Panc1 (cell line): ENCODE measurements at regions not wholly inside any gene's neighbourhood (a gene's known extent, or its start where the extent isn't known, plus 50 kb on each side); places are given as distances from the start of the nearest gene placed in this dataset.

ENCODE experiments used
- CTCF ChIP-seq: fragments of 450-650 bp; IDR thresholded peaks from 2 replicates; pipeline ENCODE4 v1.5.1; 2017; ENCODE audit warnings: mild to moderate bottlenecking
- POLR2AphosphoS5 ChIP-seq: IDR thresholded peaks from 2 replicates; pipeline ENCODE4 v1.6.1; 2012; ENCODE audit warnings: mild to moderate bottlenecking, low read depth, low read length, moderate library complexity
- SIN3A ChIP-seq: IDR thresholded peaks from 2 replicates; pipeline ENCODE4 v1.6.1; 2012; ENCODE audit warnings: low read depth, mild to moderate bottlenecking, low read length, moderate library complexity, borderline replicate concordance; ENCODE audit not compliant: insufficient read depth
- TF ChIP-seq, protein P1 (sequence below), 2 experiments: IDR thresholded peaks; 2 replicates each; pipeline ENCODE4 v1.6.1; 2011 to 2012; ENCODE audit warnings: low read depth in 2 of 2, control low read depth in 1 of 2, low read length in 1 of 2, mild to moderate bottlenecking in 1 of 2, moderate library complexity in 1 of 2; ENCODE audit not compliant: insufficient read depth in 1 of 2

DNA sequence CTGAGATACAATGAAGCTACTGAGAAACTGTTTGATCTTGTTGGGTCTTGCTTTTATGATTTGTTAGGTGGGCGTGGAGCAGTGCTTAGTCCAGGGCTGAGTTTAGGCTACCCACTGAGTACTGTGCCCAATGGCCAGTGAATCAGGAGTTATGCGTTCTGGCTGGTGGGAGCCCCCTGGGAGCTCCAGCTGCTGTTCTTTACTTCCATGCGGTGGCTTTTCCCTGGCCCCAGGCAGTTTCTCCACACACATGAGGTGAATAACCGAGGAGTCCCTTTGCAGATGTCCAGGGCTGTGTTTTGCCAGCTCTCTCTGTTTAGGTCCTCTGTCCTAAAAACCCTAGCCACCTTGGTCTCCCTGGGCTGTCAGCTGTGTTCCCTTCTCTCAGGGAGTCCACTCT lies 106.5 kb downstream of the KLF13 start:
- TF ChIP-seq CTCF, result no peak
- TF ChIP-seq POLR2AphosphoS5, result no peak
- TF ChIP-seq, protein P1, sequence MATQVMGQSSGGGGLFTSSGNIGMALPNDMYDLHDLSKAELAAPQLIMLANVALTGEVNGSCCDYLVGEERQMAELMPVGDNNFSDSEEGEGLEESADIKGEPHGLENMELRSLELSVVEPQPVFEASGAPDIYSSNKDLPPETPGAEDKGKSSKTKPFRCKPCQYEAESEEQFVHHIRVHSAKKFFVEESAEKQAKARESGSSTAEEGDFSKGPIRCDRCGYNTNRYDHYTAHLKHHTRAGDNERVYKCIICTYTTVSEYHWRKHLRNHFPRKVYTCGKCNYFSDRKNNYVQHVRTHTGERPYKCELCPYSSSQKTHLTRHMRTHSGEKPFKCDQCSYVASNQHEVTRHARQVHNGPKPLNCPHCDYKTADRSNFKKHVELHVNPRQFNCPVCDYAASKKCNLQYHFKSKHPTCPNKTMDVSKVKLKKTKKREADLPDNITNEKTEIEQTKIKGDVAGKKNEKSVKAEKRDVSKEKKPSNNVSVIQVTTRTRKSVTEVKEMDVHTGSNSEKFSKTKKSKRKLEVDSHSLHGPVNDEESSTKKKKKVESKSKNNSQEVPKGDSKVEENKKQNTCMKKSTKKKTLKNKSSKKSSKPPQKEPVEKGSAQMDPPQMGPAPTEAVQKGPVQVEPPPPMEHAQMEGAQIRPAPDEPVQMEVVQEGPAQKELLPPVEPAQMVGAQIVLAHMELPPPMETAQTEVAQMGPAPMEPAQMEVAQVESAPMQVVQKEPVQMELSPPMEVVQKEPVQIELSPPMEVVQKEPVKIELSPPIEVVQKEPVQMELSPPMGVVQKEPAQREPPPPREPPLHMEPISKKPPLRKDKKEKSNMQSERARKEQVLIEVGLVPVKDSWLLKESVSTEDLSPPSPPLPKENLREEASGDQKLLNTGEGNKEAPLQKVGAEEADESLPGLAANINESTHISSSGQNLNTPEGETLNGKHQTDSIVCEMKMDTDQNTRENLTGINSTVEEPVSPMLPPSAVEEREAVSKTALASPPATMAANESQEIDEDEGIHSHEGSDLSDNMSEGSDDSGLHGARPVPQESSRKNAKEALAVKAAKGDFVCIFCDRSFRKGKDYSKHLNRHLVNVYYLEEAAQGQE (IDR thresholded peaks at IDR 0.05; ENCODE audit: insufficient read depth in 1 of 2, low read depth in 2 of 2, low read length in 1 of 2), result no peak
- TF ChIP-seq SIN3A, result no peak
